HG03439 (cell line): ENCODE measurements at regions not wholly inside any gene's neighbourhood (a gene's known extent, or its start where the extent isn't known, plus 50 kb on each side); places are given as distances from the start of the nearest gene placed in this dataset.
"Not testable (repeated sequence)": the region's sequence is repeated elsewhere in the genome, so short reads cannot be mapped to it uniquely, and the experiment has no call there.

Source experiments
- ATAC-seq: cut with Tn5 transposase; IDR thresholded peaks from one replicate; pipeline ENCODE4 v1.9.1; 2021; ENCODE audit warnings: mild to moderate bottlenecking, moderate library complexity; ENCODE audit not compliant: unreplicated experiment

- no peak for ATAC-seq
Measured at GRCh38 chr10:52597189-52597863, 175.3 kb downstream of the MBL2 start.

DNA sequence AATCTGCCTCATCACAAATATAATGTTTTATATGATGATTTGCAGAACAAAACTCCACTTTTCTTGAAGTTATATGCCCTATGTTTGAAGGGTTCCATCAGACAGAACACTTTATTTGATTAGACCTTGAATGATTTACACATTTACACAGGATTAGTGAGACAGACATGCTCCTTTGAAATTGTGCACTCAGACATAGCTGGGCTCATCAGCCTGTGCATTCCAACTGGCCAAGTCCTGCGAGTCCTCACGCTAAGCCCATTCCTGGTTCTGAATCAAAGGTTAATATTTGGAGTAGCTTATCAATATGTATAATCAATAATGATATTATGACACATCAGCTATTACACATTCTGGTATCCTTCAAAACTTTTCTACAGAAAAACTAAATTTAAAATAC is 173.6 kb downstream of the MBL2 start:
- no peak for ATAC-seq

GRCh38 chr10:52599551-52600200 is 172.9 kb downstream of the MBL2 start:
- ATAC-seq: no peak

GRCh38 chr10:52604131-52604530 is 168.5 kb downstream of the MBL2 start:
- ATAC-seq: not testable (repeated sequence)

DNA sequence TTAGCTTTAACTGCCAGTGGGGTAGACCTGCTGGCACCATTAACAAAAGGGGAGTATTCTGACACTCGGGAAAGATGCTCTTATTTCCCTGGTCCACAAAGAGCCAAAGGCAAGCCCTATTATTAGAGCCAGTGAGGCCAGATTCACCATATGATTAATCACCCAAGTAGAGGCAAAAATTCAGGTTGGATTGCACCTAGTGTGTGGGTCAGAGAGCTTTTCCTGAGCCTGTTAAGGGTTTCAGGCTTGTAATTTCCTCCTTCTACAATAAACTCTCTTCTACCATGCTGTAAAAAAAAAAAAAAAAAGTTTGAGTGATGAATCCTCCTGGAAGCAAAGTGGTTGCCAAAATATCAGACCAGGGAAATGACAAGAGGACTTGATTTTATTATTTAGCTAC is 163.5 kb downstream of the MBL2 start:
- no peak for ATAC-seq

GRCh38 chr10:52609626-52610240 is 162.9 kb downstream of the MBL2 start:
- ATAC-seq: no peak

- no peak for ATAC-seq
Measured at GRCh38 chr10:52615331-52615730, 157.3 kb downstream of the MBL2 start.

GRCh38 chr10:52615756-52616394 is 156.7 kb downstream of the MBL2 start:
- ATAC-seq: no peak

DNA sequence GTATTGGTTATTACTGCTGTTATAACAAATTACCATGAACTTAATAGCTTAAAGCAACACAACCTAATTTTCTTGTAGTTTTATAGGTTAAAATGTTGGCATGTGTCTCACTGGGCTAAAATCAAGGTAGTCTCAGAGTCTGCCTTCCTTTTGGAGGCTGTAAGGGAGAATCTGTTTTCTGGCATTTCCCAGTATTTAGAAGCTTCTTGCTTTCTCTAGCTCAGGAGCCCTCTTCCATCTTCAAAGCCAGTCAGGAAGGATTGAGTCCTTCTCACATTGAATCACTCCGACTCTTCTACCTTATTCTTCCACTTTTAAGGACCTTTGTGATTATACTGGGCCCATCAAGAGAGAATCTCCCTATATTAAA is 156.2 kb downstream of the MBL2 start:
- ATAC-seq: no peak

DNA sequence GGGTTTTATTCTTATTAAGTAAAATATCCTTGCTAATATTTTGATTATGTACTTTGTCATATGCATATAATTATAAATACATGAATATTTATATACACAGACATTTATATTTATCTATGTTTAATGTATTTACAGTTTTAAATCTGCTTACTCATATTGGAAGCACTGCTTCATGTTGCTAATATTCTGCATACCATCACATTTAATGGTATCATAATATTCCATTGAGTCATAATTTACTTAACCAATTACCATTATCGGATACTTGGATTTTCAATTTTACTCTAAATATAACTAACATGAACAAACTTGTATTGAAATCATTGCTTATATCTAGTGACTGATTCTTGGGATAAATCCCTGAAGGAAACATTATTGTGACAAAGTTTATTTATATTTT is 155.2 kb downstream of the MBL2 start:
- no peak for ATAC-seq

- no peak for ATAC-seq
Measured at GRCh38 chr10:52619052-52619451, 153.5 kb downstream of the MBL2 start.

DNA sequence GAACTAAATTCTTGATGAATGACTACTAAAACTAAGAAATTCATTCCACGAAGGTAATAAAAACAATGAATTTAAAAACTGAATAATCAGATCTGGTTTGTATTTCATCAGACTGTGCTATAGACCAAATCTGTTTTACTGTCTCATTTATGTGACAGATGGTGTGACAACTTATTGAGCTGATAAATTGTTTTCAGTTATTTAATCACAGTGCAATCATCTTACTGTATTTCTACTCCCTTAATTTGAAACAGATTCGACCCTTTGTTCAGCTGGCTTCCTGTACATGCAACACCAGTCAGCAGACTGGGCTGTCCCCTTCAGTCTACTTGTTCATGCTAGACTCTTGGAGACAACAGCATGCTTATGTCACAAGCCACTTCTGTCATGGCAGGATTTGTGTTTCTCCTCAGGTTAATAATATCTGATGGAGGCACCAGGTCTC is 150.9 kb downstream of the MBL2 start:
- no peak for ATAC-seq

- no peak for ATAC-seq
Measured at GRCh38 chr10:52623761-52624160, 148.8 kb downstream of the MBL2 start.

- no peak for ATAC-seq
Measured at GRCh38 chr10:52627279-52627678, 145.3 kb downstream of the MBL2 start.

GRCh38 chr10:52631146-52631545 is 141.4 kb downstream of the MBL2 start:
- ATAC-seq: no peak

DNA sequence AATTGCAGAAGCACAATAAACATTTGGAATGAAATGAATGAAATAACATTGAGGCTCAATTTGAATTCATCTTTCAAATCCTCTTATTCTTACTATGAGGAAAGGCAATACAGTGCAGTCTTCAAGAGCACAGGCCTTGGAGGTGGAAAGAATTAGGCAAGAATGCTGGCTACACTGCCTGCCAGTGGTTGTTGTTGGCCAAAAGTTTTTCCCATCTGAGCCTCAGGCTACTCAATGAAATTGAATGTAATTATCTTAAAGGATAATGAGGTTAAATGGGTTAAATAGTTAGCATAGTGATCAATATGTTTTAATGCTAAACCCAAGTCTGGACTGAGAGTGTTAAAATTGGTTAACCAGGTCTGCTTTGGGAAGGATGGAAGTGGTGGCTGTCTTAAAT is 140.9 kb downstream of the MBL2 start:
- ATAC-seq: no peak

GRCh38 chr10:52632591-52632990 is 140.0 kb downstream of the MBL2 start:
- no peak for ATAC-seq

GRCh38 chr10:52633266-52633665 is 139.3 kb downstream of the MBL2 start:
- ATAC-seq: no peak

- ATAC-seq: no peak
Measured at GRCh38 chr10:52635651-52636050, 136.9 kb downstream of the MBL2 start.

DNA sequence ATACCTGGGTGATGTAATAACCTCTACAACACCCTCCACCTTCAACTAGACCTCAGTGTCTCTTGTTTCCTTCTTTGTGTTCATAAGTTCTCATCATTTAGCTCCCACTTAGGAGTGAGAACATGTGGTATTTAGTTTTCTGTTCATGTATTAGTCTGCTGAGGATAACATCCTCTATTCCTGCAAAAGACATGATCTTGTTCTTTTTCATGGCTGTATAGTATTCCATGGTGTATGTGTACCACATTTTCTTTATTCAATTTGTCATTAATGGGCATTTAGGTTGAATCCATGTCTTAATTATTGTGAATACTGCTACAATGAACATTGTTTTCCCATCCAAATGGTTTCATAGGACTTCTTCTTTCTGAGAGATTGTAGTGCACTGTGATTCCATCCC is 135.7 kb downstream of the MBL2 start:
- ATAC-seq: no peak

GRCh38 chr10:52637592-52637991 is 135.0 kb downstream of the MBL2 start:
- no peak for ATAC-seq

DNA sequence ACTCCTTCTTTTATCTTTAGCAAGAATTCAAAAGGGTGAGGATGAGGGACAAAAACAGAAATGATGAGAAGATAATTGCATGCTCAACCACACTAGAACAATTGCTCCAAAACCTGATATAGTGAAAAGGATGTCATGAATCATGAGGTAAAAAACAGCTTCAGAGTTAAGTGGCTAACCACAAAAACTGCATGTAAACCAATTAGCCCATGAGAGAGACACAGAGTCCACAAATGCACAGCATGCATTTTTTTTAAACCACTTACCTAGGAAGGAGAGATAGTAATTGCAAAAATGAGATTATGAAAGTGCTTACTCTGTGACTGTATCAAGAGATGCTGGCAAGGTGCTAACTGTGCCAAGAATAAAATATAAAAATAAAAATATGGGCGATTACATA is 132.9 kb downstream of the MBL2 start:
- ATAC-seq: no peak
